GM21529 (cell line): ENCODE measurements at regions not wholly inside any gene's neighbourhood (a gene's known extent, or its start where the extent isn't known, plus 50 kb on each side); places are given as distances from the start of the nearest gene placed in this dataset.

Experiments used
- ATAC-seq: cut with Tn5 transposase; IDR thresholded peaks from one replicate; pipeline ENCODE4 v1.9.1; 2021; ENCODE audit not compliant: unreplicated experiment

- ATAC-seq: no peak
Measured at GRCh38 chr12:85568395-85569103, 267.7 kb downstream of the RASSF9 start.

GRCh38 chr12:85569261-85569660 is 266.9 kb downstream of the RASSF9 start:
- no peak for ATAC-seq

- no peak for ATAC-seq
Measured at GRCh38 chr12:85572956-85573355, 263.3 kb downstream of the RASSF9 start.

- ATAC-seq: no peak
Measured at GRCh38 chr12:85573635-85574214, 262.5 kb downstream of the RASSF9 start.

- no peak for ATAC-seq
Measured at GRCh38 chr12:85574291-85574690, 261.9 kb downstream of the RASSF9 start.

GRCh38 chr12:85575120-85576096 is 260.8 kb downstream of the RASSF9 start:
- ATAC-seq: peak; percentile 99

GRCh38 chr12:85580562-85581168 is 255.5 kb downstream of the RASSF9 start:
- ATAC-seq: no peak

GRCh38 chr12:85587158-85587557 is 249.1 kb downstream of the RASSF9 start:
- no peak for ATAC-seq

- ATAC-seq: no peak
Measured at GRCh38 chr12:85588221-85588620, 248.0 kb downstream of the RASSF9 start.

GRCh38 chr12:85600841-85601240 is 235.4 kb downstream of the RASSF9 start:
- ATAC-seq: no peak

GRCh38 chr12:85603556-85603955 is 232.7 kb downstream of the RASSF9 start:
- ATAC-seq: no peak

GRCh38 chr12:85606455-85606854 is 229.8 kb downstream of the RASSF9 start:
- no peak for ATAC-seq

GRCh38 chr12:85609778-85610177 is 226.4 kb downstream of the RASSF9 start:
- no peak for ATAC-seq

GRCh38 chr12:85610194-85610593 is 226.0 kb downstream of the RASSF9 start:
- no peak for ATAC-seq

- ATAC-seq: no peak
Measured at GRCh38 chr12:85616201-85616600, 220.0 kb downstream of the RASSF9 start.

- ATAC-seq: no peak
Measured at GRCh38 chr12:85617307-85618091, 218.7 kb downstream of the RASSF9 start.

GRCh38 chr12:85621041-85621440 is 215.2 kb downstream of the RASSF9 start:
- no peak for ATAC-seq

- ATAC-seq: no peak
Measured at GRCh38 chr12:85623763-85624162, 212.4 kb downstream of the RASSF9 start.

- no peak for ATAC-seq
Measured at GRCh38 chr12:85625467-85625866, 210.7 kb downstream of the RASSF9 start.

GRCh38 chr12:85626001-85626783 is 210.0 kb downstream of the RASSF9 start:
- ATAC-seq: no peak
